PFSK-1 (cell line): ENCODE measurements at regions not wholly inside any gene's neighbourhood (a gene's known extent, or its start where the extent isn't known, plus 50 kb on each side); places are given as distances from the start of the nearest gene placed in this dataset.

Source experiments
- FOXP2 ChIP-seq: optimal IDR thresholded peaks from 2 replicates; pipeline ENCODE3; 2011; ENCODE audit warnings: borderline replicate concordance, control low read depth, inconsistent platforms; ENCODE audit not compliant: insufficient read depth; ENCODE audit errors: extremely low read length, extremely low read depth
- POLR2AphosphoS5 ChIP-seq: IDR thresholded peaks from 2 replicates; pipeline ENCODE4 v1.6.1; 2012; ENCODE audit warnings: low read depth, mild to moderate bottlenecking, control low read depth, low read length, moderate library complexity
- SIN3A ChIP-seq: IDR thresholded peaks from 2 replicates; pipeline ENCODE4 v1.6.1; 2012; ENCODE audit warnings: mild to moderate bottlenecking, low read length, moderate library complexity, borderline replicate concordance; ENCODE audit not compliant: insufficient read depth
- TAF1 ChIP-seq: IDR thresholded peaks from 2 replicates; pipeline ENCODE4 v1.6.1; 2012; ENCODE audit warnings: low read length, control low read depth, borderline replicate concordance; ENCODE audit not compliant: insufficient read depth
- TF ChIP-seq, protein P1 (sequence below), 2 experiments: IDR thresholded peaks; 2 replicates each; pipeline versions ENCODE4 v1.6.1 to v1.8.0; 2011 to 2012; ENCODE audit warnings: low read depth in 2 of 2, low read length in 2 of 2, control low read depth in 1 of 2, inconsistent platforms in 1 of 2, mild to moderate bottlenecking in 1 of 2, moderate library complexity in 1 of 2; ENCODE audit not compliant: insufficient read depth in 1 of 2

DNA sequence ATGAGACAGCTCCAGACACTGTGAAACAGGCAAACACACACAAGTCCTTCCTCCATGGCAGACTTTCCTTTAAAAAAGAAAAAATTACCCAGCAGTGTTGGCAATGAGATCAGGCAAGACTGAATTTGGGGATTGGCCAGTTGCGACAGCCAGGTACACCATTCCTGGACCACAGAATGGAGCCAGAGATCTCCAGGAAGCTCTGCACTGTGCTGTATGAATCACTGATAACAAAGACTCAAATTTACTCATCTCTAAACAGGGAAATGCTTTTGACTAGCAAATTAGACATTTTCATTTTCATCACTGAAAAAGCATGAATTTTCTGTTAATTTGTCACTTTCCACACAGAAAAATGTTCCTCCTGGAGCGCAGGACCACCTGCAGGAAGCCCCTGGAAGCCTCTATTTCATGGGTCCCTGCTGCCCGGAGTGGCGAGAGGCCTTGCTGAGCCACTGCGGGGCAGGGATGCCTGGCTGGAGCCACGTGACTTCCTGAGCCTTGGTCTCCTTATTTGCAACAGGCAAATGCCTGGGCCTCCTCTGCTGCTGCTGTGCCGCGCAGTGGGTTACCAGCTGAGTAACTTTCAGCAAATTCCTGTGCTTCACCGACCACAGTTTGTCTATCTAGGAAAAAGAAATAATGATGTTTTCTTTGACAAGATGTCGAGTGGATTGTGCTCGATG, 185.9 kb upstream of the ZNF618 start:
- TF ChIP-seq POLR2AphosphoS5 (no peak), SIN3A (no peak), FOXP2 (no peak), TAF1 (no peak)
- TF ChIP-seq, protein P1, sequence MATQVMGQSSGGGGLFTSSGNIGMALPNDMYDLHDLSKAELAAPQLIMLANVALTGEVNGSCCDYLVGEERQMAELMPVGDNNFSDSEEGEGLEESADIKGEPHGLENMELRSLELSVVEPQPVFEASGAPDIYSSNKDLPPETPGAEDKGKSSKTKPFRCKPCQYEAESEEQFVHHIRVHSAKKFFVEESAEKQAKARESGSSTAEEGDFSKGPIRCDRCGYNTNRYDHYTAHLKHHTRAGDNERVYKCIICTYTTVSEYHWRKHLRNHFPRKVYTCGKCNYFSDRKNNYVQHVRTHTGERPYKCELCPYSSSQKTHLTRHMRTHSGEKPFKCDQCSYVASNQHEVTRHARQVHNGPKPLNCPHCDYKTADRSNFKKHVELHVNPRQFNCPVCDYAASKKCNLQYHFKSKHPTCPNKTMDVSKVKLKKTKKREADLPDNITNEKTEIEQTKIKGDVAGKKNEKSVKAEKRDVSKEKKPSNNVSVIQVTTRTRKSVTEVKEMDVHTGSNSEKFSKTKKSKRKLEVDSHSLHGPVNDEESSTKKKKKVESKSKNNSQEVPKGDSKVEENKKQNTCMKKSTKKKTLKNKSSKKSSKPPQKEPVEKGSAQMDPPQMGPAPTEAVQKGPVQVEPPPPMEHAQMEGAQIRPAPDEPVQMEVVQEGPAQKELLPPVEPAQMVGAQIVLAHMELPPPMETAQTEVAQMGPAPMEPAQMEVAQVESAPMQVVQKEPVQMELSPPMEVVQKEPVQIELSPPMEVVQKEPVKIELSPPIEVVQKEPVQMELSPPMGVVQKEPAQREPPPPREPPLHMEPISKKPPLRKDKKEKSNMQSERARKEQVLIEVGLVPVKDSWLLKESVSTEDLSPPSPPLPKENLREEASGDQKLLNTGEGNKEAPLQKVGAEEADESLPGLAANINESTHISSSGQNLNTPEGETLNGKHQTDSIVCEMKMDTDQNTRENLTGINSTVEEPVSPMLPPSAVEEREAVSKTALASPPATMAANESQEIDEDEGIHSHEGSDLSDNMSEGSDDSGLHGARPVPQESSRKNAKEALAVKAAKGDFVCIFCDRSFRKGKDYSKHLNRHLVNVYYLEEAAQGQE (IDR thresholded peaks at IDR 0.05; ENCODE audit: insufficient read depth in 1 of 2, low read depth in 2 of 2, low read length in 2 of 2) = no peak

GRCh38 chr9:113692256-113692655, 183.9 kb upstream of the ZNF618 start:
- TF ChIP-seq SIN3A = no peak
- no peak for TF ChIP-seq TAF1
- TF ChIP-seq, protein P1 (IDR thresholded peaks at IDR 0.05; ENCODE audit: insufficient read depth in 1 of 2, low read depth in 2 of 2, low read length in 2 of 2) = no peak
- no peak for TF ChIP-seq POLR2AphosphoS5
- TF ChIP-seq FOXP2 = no peak

GRCh38 chr9:113694912-113695311, 181.2 kb upstream of the ZNF618 start:
- TF ChIP-seq TAF1 (no peak), SIN3A (no peak), FOXP2 (no peak), POLR2AphosphoS5 (no peak)
- TF ChIP-seq, protein P1 (IDR thresholded peaks at IDR 0.05; ENCODE audit: insufficient read depth in 1 of 2, low read depth in 2 of 2, low read length in 2 of 2) = no peak

DNA sequence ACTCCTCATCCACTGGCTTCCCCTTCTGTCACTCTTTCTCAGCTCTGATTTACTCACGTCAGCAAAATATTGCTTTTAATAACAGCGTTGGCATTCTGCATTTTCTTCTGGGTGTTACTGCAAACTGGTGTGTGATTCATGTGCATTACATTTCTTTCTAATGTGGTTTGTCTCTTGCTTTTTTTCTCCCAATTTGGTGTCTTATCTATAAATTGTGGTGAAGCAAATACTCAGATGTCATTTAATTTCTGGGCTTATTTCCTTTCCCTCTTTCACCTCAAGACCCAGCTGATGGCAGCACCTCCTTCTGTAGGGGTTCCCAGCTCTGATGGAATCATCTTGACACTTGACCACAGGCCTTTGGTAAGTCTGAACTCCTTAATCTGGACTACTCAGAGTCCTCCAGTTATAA, 180.7 kb upstream of the ZNF618 start:
- TF ChIP-seq SIN3A = no peak
- TF ChIP-seq FOXP2 = no peak
- no peak for TF ChIP-seq POLR2AphosphoS5
- TF ChIP-seq TAF1 = no peak
- TF ChIP-seq, protein P1 (IDR thresholded peaks at IDR 0.05; ENCODE audit: insufficient read depth in 1 of 2, low read depth in 2 of 2, low read length in 2 of 2) = no peak

DNA sequence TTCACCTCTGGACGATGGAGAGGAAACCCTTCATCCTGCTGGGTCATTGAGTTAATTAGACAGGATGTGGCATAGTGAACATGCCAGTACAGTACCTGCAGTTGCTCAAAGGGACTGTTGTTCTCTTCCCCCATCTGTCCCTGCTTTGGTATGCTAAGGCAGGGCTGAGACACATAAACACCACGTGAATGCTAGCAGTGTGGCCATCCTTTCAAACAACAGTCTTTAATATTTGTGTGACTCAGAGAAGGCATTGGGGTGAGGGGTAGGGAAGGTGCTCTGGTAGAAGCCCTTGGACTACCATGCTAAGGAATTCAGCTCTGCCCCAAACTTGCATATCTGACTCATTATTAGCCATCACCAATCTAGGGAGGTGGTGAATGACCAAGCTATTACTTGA, 180.2 kb upstream of the ZNF618 start:
- no peak for TF ChIP-seq TAF1
- TF ChIP-seq POLR2AphosphoS5 = no peak
- TF ChIP-seq, protein P1 (IDR thresholded peaks at IDR 0.05; ENCODE audit: insufficient read depth in 1 of 2, low read depth in 2 of 2, low read length in 2 of 2) = no peak
- TF ChIP-seq FOXP2 = no peak
- TF ChIP-seq SIN3A = no peak
